Keratinocyte (primary cell): ENCODE measurements at regions not wholly inside any gene's neighbourhood (a gene's known extent, or its start where the extent isn't known, plus 50 kb on each side); places are given as distances from the start of the nearest gene placed in this dataset.

Source experiments
- DNase-seq: peaks from one replicate; pipeline ENCODE4 v3.0.0-alpha.2; 2011; ENCODE audit warnings: low read depth, missing footprints, low spot score
- FAIRE-seq: peaks from 2 replicates; lab custom pipeline; 2011; peaks lifted over from hg19 to GRCh38; lab: Jason Lieb, UNC
- H2AFZ ChIP-seq: 2 replicates; pipeline ENCODE4 v1.6.0; 2012; ENCODE audit warnings: low read length, control low read depth, inconsistent platforms; ENCODE audit not compliant: control insufficient read depth
- H3K27ac ChIP-seq: 2 replicates; pipeline ENCODE4 v1.5.1; 2011; ENCODE audit warnings: low read length; ENCODE audit not compliant: control insufficient read depth, insufficient read depth
- H3K27me3 ChIP-seq: 3 replicates; pipeline ENCODE4 v1.6.0; 2011; ENCODE audit warnings: low read length; ENCODE audit not compliant: control insufficient read depth, insufficient read depth; ENCODE audit errors: extremely low read depth
- H3K36me3 ChIP-seq, 2 experiments: 2 replicates in 1 of 2; 3 replicates in 1 of 2; pipeline ENCODE4 v1.5.1; 2011; ENCODE audit warnings: low read length in 2 of 2, mild to moderate bottlenecking in 1 of 2; ENCODE audit not compliant: control insufficient read depth in 2 of 2, insufficient read depth in 2 of 2; ENCODE audit errors: extremely low read depth in 1 of 2
- H3K4me1 ChIP-seq: 3 replicates; pipeline ENCODE4 v1.5.1; 2011; ENCODE audit warnings: low read length; ENCODE audit not compliant: control insufficient read depth, insufficient read depth; ENCODE audit errors: extremely low read depth
- H3K4me2 ChIP-seq: 3 replicates; pipeline ENCODE4 v1.6.0; 2011; ENCODE audit warnings: low read depth, low read length; ENCODE audit not compliant: control insufficient read depth, insufficient read depth; ENCODE audit errors: extremely low read depth
- H3K4me3 ChIP-seq, 3 experiments: fragments of 200-600 bp in 1 of 3; sonication (generic) in 1 of 3; 2 replicates in 2 of 3; 3 replicates in 1 of 3; pipeline ENCODE4 v1.5.1; 2011 to 2016; ENCODE audit warnings: low read length in 3 of 3, mild to moderate bottlenecking in 3 of 3, control low read depth in 2 of 3, inconsistent platforms in 1 of 3, low read depth in 1 of 3, mixed read lengths in 1 of 3, mixed run types in 1 of 3, moderate library complexity in 1 of 3; ENCODE audit not compliant: control insufficient read depth in 2 of 3, insufficient read depth in 2 of 3; ENCODE audit errors: extremely low read depth in 1 of 3
- H3K79me2 ChIP-seq: 2 replicates; pipeline ENCODE4 v1.6.0; 2012; ENCODE audit warnings: low read length; ENCODE audit not compliant: control insufficient read depth, insufficient read depth
- H3K9ac ChIP-seq: 3 replicates; pipeline ENCODE4 v1.6.0; 2011; ENCODE audit warnings: low read length; ENCODE audit not compliant: control insufficient read depth, insufficient read depth; ENCODE audit errors: extremely low read depth
- H3K9me1 ChIP-seq: 3 replicates; pipeline ENCODE4 v1.6.0; 2011; ENCODE audit warnings: low read length; ENCODE audit not compliant: control insufficient read depth, insufficient read depth; ENCODE audit errors: extremely low read depth
- H3K9me3 ChIP-seq: 2 replicates; pipeline ENCODE4 v1.5.1; 2012; ENCODE audit warnings: low read depth, low read length; ENCODE audit not compliant: control insufficient read depth
- H4K20me1 ChIP-seq: 3 replicates; pipeline ENCODE4 v1.6.0; 2011; ENCODE audit warnings: low read length; ENCODE audit not compliant: control insufficient read depth, insufficient read depth; ENCODE audit errors: extremely low read depth
- EZH2 ChIP-seq: IDR thresholded peaks from one replicate; pipeline ENCODE4 v1.6.1; 2012; ENCODE audit warnings: inconsistent platforms, mild to moderate bottlenecking, low read length, moderate library complexity
- dilution Hi-C: fragments of 300-500 bp; cut with MboI; formaldehyde crosslinking; loops from one replicate; pipeline ENCODE4 v1.7.0; 2020; ENCODE audit warnings: low sequenced_read_pairs; ENCODE audit not compliant: extremely low pct_ligation_motif_present
- TF ChIP-seq, protein P1 (sequence below), 3 experiments: IDR thresholded peaks in 1 of 3; conservative IDR thresholded peaks in 1 of 3; optimal IDR thresholded peaks in 1 of 3; 2 replicates in 2 of 3; 3 replicates in 1 of 3; pipeline versions ENCODE3 to v1.5.1; 2011; ENCODE audit warnings: low read length in 3 of 3, mild to moderate bottlenecking in 3 of 3, moderate library complexity in 2 of 3, control low read depth in 1 of 3, inconsistent platforms in 1 of 3; ENCODE audit not compliant: insufficient read depth in 2 of 3; ENCODE audit errors: extremely low read depth in 1 of 3

DNA sequence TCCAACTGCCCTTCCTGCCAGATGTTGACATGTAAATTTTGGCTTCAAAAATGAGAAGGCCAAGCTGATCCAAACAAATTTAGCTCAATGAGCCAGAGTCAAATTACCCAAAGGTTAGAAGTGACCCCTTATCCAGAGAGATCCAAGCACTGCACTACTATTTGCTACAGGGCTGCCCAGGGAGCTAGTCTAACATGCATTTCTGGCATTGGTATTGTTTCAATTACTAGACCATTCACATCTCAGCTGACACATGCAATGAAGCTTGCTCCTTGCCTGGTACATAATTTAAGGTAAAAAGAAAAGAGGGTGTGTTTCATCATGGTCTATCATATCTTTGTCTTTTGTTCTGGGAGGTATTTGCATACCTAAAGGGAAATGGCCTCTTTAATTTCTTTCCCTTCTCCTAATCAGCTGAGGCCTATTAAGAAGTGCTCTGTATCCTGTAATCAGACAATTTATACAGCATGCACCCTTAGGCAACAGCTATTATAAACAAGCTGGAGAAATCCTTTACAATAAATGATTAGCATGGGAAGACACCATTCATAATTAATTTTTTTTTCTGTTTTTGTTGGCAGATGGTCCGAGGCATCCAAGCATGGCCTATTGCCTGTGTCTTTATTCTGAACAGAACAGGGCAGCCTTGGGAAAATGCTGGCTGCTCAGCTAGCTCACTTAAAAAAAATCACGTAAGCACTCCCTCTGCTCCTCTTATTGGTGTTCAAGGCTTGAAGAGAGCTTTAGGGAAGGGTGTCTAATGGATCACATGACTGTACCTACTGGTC, 161.5 kb upstream of the SALL1 start:
- Histone ChIP-seq H3K79me2 (no peaks in the 10 kb centered on the region), H3K27me3 (no peaks in the 10 kb centered on the region), H3K4me2 (no peak overlapping the region), H2AFZ (no peak overlapping the region), H3K4me3 (no peak overlapping the region), H3K9me3 (peaks cover 4% of the 10 kb centered on the region), H3K9me1 (no peaks in the 10 kb centered on the region), H4K20me1 (no peaks in the 10 kb centered on the region), H3K36me3 (no peaks in the 10 kb centered on the region), H3K4me1 (no peaks in the 10 kb centered on the region), H3K9ac (no peak overlapping the region), H3K27ac (no peak overlapping the region)
- FAIRE-seq (no peak), DNase-seq (no peak)
- dilution Hi-C loops, result no loop called here
- TF ChIP-seq, protein P1, sequence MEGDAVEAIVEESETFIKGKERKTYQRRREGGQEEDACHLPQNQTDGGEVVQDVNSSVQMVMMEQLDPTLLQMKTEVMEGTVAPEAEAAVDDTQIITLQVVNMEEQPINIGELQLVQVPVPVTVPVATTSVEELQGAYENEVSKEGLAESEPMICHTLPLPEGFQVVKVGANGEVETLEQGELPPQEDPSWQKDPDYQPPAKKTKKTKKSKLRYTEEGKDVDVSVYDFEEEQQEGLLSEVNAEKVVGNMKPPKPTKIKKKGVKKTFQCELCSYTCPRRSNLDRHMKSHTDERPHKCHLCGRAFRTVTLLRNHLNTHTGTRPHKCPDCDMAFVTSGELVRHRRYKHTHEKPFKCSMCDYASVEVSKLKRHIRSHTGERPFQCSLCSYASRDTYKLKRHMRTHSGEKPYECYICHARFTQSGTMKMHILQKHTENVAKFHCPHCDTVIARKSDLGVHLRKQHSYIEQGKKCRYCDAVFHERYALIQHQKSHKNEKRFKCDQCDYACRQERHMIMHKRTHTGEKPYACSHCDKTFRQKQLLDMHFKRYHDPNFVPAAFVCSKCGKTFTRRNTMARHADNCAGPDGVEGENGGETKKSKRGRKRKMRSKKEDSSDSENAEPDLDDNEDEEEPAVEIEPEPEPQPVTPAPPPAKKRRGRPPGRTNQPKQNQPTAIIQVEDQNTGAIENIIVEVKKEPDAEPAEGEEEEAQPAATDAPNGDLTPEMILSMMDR (optimal IDR thresholded peaks at IDR 0.05 in 1 of 3, IDR thresholded peaks at IDR 0.05 in 1 of 3, conservative IDR thresholded peaks at IDR 0.05 in 1 of 3; ENCODE audit: extremely low read depth in 1 of 3, insufficient read depth in 2 of 3, low read length in 3 of 3), result no peak
- no peak for TF ChIP-seq EZH2

DNA sequence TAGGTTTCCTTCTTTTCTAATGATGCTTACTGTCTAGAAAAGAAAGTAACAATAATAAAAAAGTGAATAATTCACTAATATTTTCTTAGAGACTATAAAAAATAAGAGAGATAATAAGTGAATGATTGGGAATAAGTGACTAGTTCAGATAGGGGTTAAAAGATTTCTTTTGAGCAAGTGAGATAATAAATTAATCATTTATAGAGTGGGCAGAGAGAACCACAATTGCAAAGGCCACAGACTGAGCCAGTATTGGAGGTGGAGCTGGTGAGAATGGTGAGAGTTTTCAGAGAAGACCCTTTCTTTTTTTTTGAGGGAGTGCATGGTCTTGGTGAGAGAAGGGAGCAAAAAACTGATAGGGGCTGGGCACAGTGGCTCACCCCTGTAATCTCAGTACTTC, 159.1 kb upstream of the SALL1 start:
- Histone ChIP-seq H2AFZ (no peak overlapping the region), H3K79me2 (no peaks in the 10 kb centered on the region), H3K9me3 (peaks cover 4% of the 10 kb centered on the region), H3K9ac (no peak overlapping the region), H3K36me3 (no peaks in the 10 kb centered on the region), H3K27ac (no peak overlapping the region), H3K4me2 (no peak overlapping the region), H3K27me3 (no peaks in the 10 kb centered on the region), H3K4me1 (no peaks in the 10 kb centered on the region), H3K9me1 (no peaks in the 10 kb centered on the region), H4K20me1 (no peaks in the 10 kb centered on the region), H3K4me3 (no peak overlapping the region)
- no peak for FAIRE-seq
- DNase-seq, result no peak
- TF ChIP-seq, protein P1 (optimal IDR thresholded peaks at IDR 0.05 in 1 of 3, IDR thresholded peaks at IDR 0.05 in 1 of 3, conservative IDR thresholded peaks at IDR 0.05 in 1 of 3; ENCODE audit: extremely low read depth in 1 of 3, insufficient read depth in 2 of 3, low read length in 3 of 3), result no peak
- TF ChIP-seq EZH2, result no peak
- dilution Hi-C loops, result no loop called here
